ENCODE measurements at regions not wholly inside any gene's neighbourhood (a gene's known extent, or its start where the extent isn't known, plus 50 kb on each side); places are given as distances from the start of the nearest gene placed in this dataset.

DNA sequence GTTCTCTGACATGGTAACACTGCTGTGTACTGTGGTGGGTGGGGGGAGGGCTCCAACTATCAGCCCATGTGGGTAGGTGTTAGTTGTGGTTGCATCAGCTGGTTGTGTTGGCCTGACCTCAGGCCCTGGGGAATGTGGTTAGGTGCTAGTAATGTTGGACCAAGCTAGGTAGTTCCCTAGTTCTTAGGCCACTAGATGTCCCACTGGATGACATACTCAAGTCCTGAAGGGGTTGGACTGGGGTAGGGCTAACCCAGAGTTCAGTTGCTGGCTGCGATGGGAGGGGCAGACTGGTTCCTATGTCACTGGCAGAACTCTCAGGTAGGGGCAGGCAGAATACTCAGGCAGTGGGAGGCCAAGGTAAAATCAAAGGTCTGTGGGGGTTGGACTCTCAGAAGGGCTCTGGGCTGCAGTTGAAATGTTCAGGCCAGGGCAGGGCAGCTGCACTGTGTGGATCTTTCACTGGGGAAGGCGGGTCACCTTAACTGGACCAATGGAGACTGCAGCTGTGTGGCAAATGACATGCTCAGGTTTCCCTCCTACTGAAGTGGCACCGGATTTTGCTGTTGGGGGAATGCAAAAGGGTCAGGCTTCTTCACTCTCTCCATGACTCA lies 870.7 kb downstream of the LRRIQ3 start:
- no peaks in the 10 kb centered on the region for H3K27me3 ChIP-seq (ENCODE audit: control insufficient read depth in 3 of 3, insufficient read depth in 3 of 3, low read depth in 1 of 3, low read length in 3 of 3)
- H3K4me2 ChIP-seq (ENCODE audit: insufficient read depth, low read length, poor library complexity, severe bottlenecking) = no peak overlapping the region
- H3K4me1 ChIP-seq (ENCODE audit: control insufficient read depth in 2 of 2, insufficient read depth in 1 of 2, low read depth in 1 of 2, low read length in 2 of 2) = no peaks in the 10 kb centered on the region
- no peak for DNase-seq (ENCODE audit: low spot score)
- H3K79me1 ChIP-seq (ENCODE audit: low read depth, low read length) = no peaks in the 10 kb centered on the region
- H4K8ac ChIP-seq (ENCODE audit: low read depth, low read length) = no peak overlapping the region
- no peak overlapping the region for H2BK12ac ChIP-seq (ENCODE audit: low read length)
- no peak overlapping the region for H2BK120ac ChIP-seq (ENCODE audit: low read depth, low read length)
- H4K91ac ChIP-seq (ENCODE audit: low read depth, low read length, poor library complexity) = no peak overlapping the region
- H2BK5ac ChIP-seq (ENCODE audit: low read length) = no peak overlapping the region
- no peak overlapping the region for H3K14ac ChIP-seq (ENCODE audit: low read length)
- WGBS, 2 donors (ENCODE audit: extremely low coverage in 2 of 2, insufficient read length in 2 of 2, insufficient replicate concordance in 1 of 2) = no CpG with 5 or more reads among the region's 3 CpGs
- H3K18ac ChIP-seq (ENCODE audit: low read length) = peak overlapping the region; percentile 32
- peak overlapping the region; percentile 44 for H2AFZ ChIP-seq (ENCODE audit: low read length)
- peaks cover 2 to 4% of the 10 kb centered on the region in 2 donors for H3K9me3 ChIP-seq (replicated peaks in 1 of 2; ENCODE audit: control insufficient read depth in 2 of 2, insufficient read depth in 1 of 2, low read depth in 1 of 2, low read length in 2 of 2)
- H3K27ac ChIP-seq (replicated peaks; ENCODE audit: low read length) = no peak overlapping the region
- no peak overlapping the region for H3K4me3 ChIP-seq (ENCODE audit: low read length in 2 of 2)
- H3K23ac ChIP-seq (ENCODE audit: low read depth, low read length, poor library complexity) = no peak overlapping the region
- no peaks in the 10 kb centered on the region for H3K36me3 ChIP-seq (replicated peaks in 1 of 2; ENCODE audit: control insufficient read depth in 2 of 2, insufficient read depth in 2 of 2, low read length in 2 of 2)
- H3K4ac ChIP-seq (ENCODE audit: low read length) = no peak overlapping the region
- no peak overlapping the region for H2AK5ac ChIP-seq (ENCODE audit: low read depth, low read length)
- no peak overlapping the region for H3K9ac ChIP-seq (ENCODE audit: low read depth, low read length, poor library complexity)
- no peak overlapping the region for H2BK15ac ChIP-seq (ENCODE audit: low read length)

GRCh38 chr1:73326663-73327062 lies 871.3 kb downstream of the LRRIQ3 start:
- H3K14ac ChIP-seq (ENCODE audit: low read length) = no peak overlapping the region
- H2BK5ac ChIP-seq (ENCODE audit: low read length) = no peak overlapping the region
- H3K23ac ChIP-seq (ENCODE audit: low read depth, low read length, poor library complexity) = no peak overlapping the region
- no peak overlapping the region for H2BK120ac ChIP-seq (ENCODE audit: low read depth, low read length)
- no peaks in the 10 kb centered on the region for H3K36me3 ChIP-seq (replicated peaks in 1 of 2; ENCODE audit: control insufficient read depth in 2 of 2, insufficient read depth in 2 of 2, low read length in 2 of 2)
- no peak for DNase-seq (ENCODE audit: low spot score)
- H3K4ac ChIP-seq (ENCODE audit: low read length) = no peak overlapping the region
- H3K79me1 ChIP-seq (ENCODE audit: low read depth, low read length) = no peaks in the 10 kb centered on the region
- H3K27ac ChIP-seq (replicated peaks; ENCODE audit: low read length) = no peak overlapping the region
- no peak overlapping the region for H2BK15ac ChIP-seq (ENCODE audit: low read length)
- no peak overlapping the region for H4K91ac ChIP-seq (ENCODE audit: low read depth, low read length, poor library complexity)
- H3K4me1 ChIP-seq (ENCODE audit: control insufficient read depth in 2 of 2, insufficient read depth in 1 of 2, low read depth in 1 of 2, low read length in 2 of 2) = no peaks in the 10 kb centered on the region
- H2BK12ac ChIP-seq (ENCODE audit: low read length) = no peak overlapping the region
- no peak overlapping the region for H3K18ac ChIP-seq (ENCODE audit: low read length)
- WGBS, 2 donors (ENCODE audit: extremely low coverage in 2 of 2, insufficient read length in 2 of 2, insufficient replicate concordance in 1 of 2) = no CpG with 5 or more reads among the region's 5 CpGs
- no peak overlapping the region for H3K9ac ChIP-seq (ENCODE audit: low read depth, low read length, poor library complexity)
- no peak overlapping the region for H2AK5ac ChIP-seq (ENCODE audit: low read depth, low read length)
- H4K8ac ChIP-seq (ENCODE audit: low read depth, low read length) = no peak overlapping the region
- H3K27me3 ChIP-seq (ENCODE audit: control insufficient read depth in 3 of 3, insufficient read depth in 3 of 3, low read depth in 1 of 3, low read length in 3 of 3) = no peaks in the 10 kb centered on the region
- H3K4me2 ChIP-seq (ENCODE audit: insufficient read depth, low read length, poor library complexity, severe bottlenecking) = no peak overlapping the region
- H2AFZ ChIP-seq (ENCODE audit: low read length) = no peak overlapping the region
- peaks cover 2 to 4% of the 10 kb centered on the region in 2 donors for H3K9me3 ChIP-seq (replicated peaks in 1 of 2; ENCODE audit: control insufficient read depth in 2 of 2, insufficient read depth in 1 of 2, low read depth in 1 of 2, low read length in 2 of 2)
- peak overlapping the region in 1 of 2 donors; percentile 57 for H3K4me3 ChIP-seq (ENCODE audit: low read length in 2 of 2)

GRCh38 chr1:73310797-73311381 lies 887.1 kb downstream of the LRRIQ3 start:
- no peak overlapping the region for H2AK5ac ChIP-seq (ENCODE audit: low read depth, low read length)
- H3K36me3 ChIP-seq (replicated peaks in 1 of 2; ENCODE audit: control insufficient read depth in 2 of 2, insufficient read depth in 2 of 2, low read length in 2 of 2) = no peaks in the 10 kb centered on the region
- no CpG with 5 or more reads among the region's 4 CpGs for WGBS, 2 donors (ENCODE audit: extremely low coverage in 2 of 2, insufficient read length in 2 of 2, insufficient replicate concordance in 1 of 2)
- no peaks in the 10 kb centered on the region for H3K4me1 ChIP-seq (ENCODE audit: control insufficient read depth in 2 of 2, insufficient read depth in 1 of 2, low read depth in 1 of 2, low read length in 2 of 2)
- no peaks in the 10 kb centered on the region for H3K9me3 ChIP-seq (replicated peaks in 1 of 2; ENCODE audit: control insufficient read depth in 2 of 2, insufficient read depth in 1 of 2, low read depth in 1 of 2, low read length in 2 of 2)
- H2BK5ac ChIP-seq (ENCODE audit: low read length) = no peak overlapping the region
- H3K14ac ChIP-seq (ENCODE audit: low read length) = peak overlapping the region; percentile 63
- no peak overlapping the region for H2BK15ac ChIP-seq (ENCODE audit: low read length)
- no peak for DNase-seq (ENCODE audit: low spot score)
- H3K4me2 ChIP-seq (ENCODE audit: insufficient read depth, low read length, poor library complexity, severe bottlenecking) = no peak overlapping the region
- H3K4me3 ChIP-seq (ENCODE audit: low read length in 2 of 2) = no peak overlapping the region
- H3K23ac ChIP-seq (ENCODE audit: low read depth, low read length, poor library complexity) = no peak overlapping the region
- no peak overlapping the region for H4K91ac ChIP-seq (ENCODE audit: low read depth, low read length, poor library complexity)
- H3K27ac ChIP-seq (replicated peaks; ENCODE audit: low read length) = no peak overlapping the region
- no peaks in the 10 kb centered on the region for H3K27me3 ChIP-seq (ENCODE audit: control insufficient read depth in 3 of 3, insufficient read depth in 3 of 3, low read depth in 1 of 3, low read length in 3 of 3)
- no peaks in the 10 kb centered on the region for H3K79me1 ChIP-seq (ENCODE audit: low read depth, low read length)
- no peak overlapping the region for H2BK120ac ChIP-seq (ENCODE audit: low read depth, low read length)
- peak overlapping the region; percentile 64 for H3K18ac ChIP-seq (ENCODE audit: low read length)
- no peak overlapping the region for H3K9ac ChIP-seq (ENCODE audit: low read depth, low read length, poor library complexity)
- H2AFZ ChIP-seq (ENCODE audit: low read length) = peak overlapping the region; percentile 71
- H4K8ac ChIP-seq (ENCODE audit: low read depth, low read length) = no peak overlapping the region
- H3K4ac ChIP-seq (ENCODE audit: low read length) = no peak overlapping the region
- H2BK12ac ChIP-seq (ENCODE audit: low read length) = no peak overlapping the region

- Histone ChIP-seq H2AK5ac (ENCODE audit: low read depth, low read length) (no peak overlapping the region), H3K9ac (ENCODE audit: low read depth, low read length, poor library complexity) (no peak overlapping the region), H3K14ac (ENCODE audit: low read length) (no peak overlapping the region), H2AFZ (ENCODE audit: low read length) (no peak overlapping the region), H3K23ac (ENCODE audit: low read depth, low read length, poor library complexity) (no peak overlapping the region), H2BK120ac (ENCODE audit: low read depth, low read length) (no peak overlapping the region), H4K91ac (ENCODE audit: low read depth, low read length, poor library complexity) (no peak overlapping the region), H4K8ac (ENCODE audit: low read depth, low read length) (no peak overlapping the region), H3K4ac (ENCODE audit: low read length) (no peak overlapping the region), H3K18ac (ENCODE audit: low read length) (no peak overlapping the region), H3K9me3 (replicated peaks in 1 of 2; ENCODE audit: control insufficient read depth in 2 of 2, insufficient read depth in 1 of 2, low read depth in 1 of 2, low read length in 2 of 2) (no peaks in the 10 kb centered on the region), H3K79me1 (ENCODE audit: low read depth, low read length) (no peaks in the 10 kb centered on the region), H3K4me1 (ENCODE audit: control insufficient read depth in 2 of 2, insufficient read depth in 1 of 2, low read depth in 1 of 2, low read length in 2 of 2) (no peaks in the 10 kb centered on the region), H2BK15ac (ENCODE audit: low read length) (no peak overlapping the region), H3K4me3 (ENCODE audit: low read length in 2 of 2) (no peak overlapping the region), H3K4me2 (ENCODE audit: insufficient read depth, low read length, poor library complexity, severe bottlenecking) (no peak overlapping the region), H3K27me3 (ENCODE audit: control insufficient read depth in 3 of 3, insufficient read depth in 3 of 3, low read depth in 1 of 3, low read length in 3 of 3) (no peaks in the 10 kb centered on the region), H3K27ac (replicated peaks; ENCODE audit: low read length) (no peak overlapping the region), H3K36me3 (replicated peaks in 1 of 2; ENCODE audit: control insufficient read depth in 2 of 2, insufficient read depth in 2 of 2, low read length in 2 of 2) (no peaks in the 10 kb centered on the region), H2BK5ac (ENCODE audit: low read length) (no peak overlapping the region), H2BK12ac (ENCODE audit: low read length) (no peak overlapping the region)
- no peak for DNase-seq (ENCODE audit: low spot score)
- no CpG with 5 or more reads among the region's 2 CpGs for WGBS, 2 donors (ENCODE audit: extremely low coverage in 2 of 2, insufficient read length in 2 of 2, insufficient replicate concordance in 1 of 2)
Measured at GRCh38 chr1:73306899-73307555, 890.9 kb downstream of the LRRIQ3 start.
